Stomach smooth muscle (tissue), 2 donors: ENCODE measurements at regions not wholly inside any gene's neighbourhood (a gene's known extent, or its start where the extent isn't known, plus 50 kb on each side); places are given as distances from the start of the nearest gene placed in this dataset.
A peak's percentile ranks its signal among the peaks of the same experiment; 100 is the strongest.
"Not testable (repeated sequence)": the region's sequence is repeated elsewhere in the genome, so short reads cannot be mapped to it uniquely, and the experiment has no call there.

Experiments
- H3K27ac ChIP-seq: one replicate; pipeline ENCODE4 v1.7.0; 2013; ENCODE audit warnings: mild to moderate bottlenecking, low read length, inconsistent platforms
- H3K27me3 ChIP-seq, 2 donors: one replicate each; pipeline ENCODE4 v1.7.0; 2013; ENCODE audit warnings: low read length in 2 of 2; ENCODE audit not compliant: insufficient read depth in 2 of 2, control insufficient read depth in 1 of 2
- H3K36me3 ChIP-seq, 2 donors: one replicate each; pipeline ENCODE4 v1.7.0; 2013; ENCODE audit warnings: low read length in 2 of 2; ENCODE audit not compliant: control insufficient read depth in 2 of 2, insufficient read depth in 2 of 2
- H3K4me1 ChIP-seq: one replicate; pipeline ENCODE4 v1.7.0; 2013; ENCODE audit warnings: low read length; ENCODE audit not compliant: control insufficient read depth, insufficient read depth
- H3K4me3 ChIP-seq, 2 donors: one replicate each; pipeline ENCODE4 v1.7.0; 2013; ENCODE audit warnings: low read length in 2 of 2
- H3K9ac ChIP-seq, 2 donors: one replicate each; pipeline ENCODE4 v1.7.0; 2013; ENCODE audit warnings: low read length in 2 of 2, mild to moderate bottlenecking in 1 of 2
- H3K9me3 ChIP-seq, 2 donors: one replicate each; pipeline ENCODE4 v1.7.0; 2013; ENCODE audit warnings: low read length in 2 of 2; ENCODE audit not compliant: control insufficient read depth in 2 of 2
- donor health status: healthy.
- donor health status: Pancreatic carcinoma.

DNA sequence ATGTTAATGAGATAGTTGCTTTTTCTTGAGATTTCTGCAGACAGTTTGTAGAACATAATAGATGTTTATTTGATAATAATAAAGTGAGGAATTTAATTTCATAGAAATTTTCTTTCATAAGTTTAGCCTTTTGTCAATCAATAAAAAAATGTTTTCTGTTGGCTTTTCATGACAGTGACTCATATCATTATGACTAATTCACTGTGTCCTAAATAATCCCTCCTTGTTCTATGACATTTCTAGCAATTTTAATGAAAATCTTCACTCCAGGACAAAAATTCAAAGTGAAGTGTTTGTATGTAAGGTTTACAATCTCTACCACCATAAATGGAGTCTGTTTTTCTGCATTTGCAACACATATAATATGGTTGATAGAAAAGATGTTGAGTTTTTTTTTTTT, 109.9 kb downstream of the UTRN start:
- Histone ChIP-seq H3K9me3 (peaks cover 2 to 6% of the 10 kb centered on the region in 2 donors), H3K9ac (no peak overlapping the region), H3K27me3 (no peaks in the 10 kb centered on the region), H3K4me1 (no peaks in the 10 kb centered on the region), H3K27ac (no peak overlapping the region), H3K4me3 (no peak overlapping the region), H3K36me3 (peaks cover 0 to 2% of the 10 kb centered on the region in 2 donors)

GRCh38 chr6:144395826-144396225, 110.7 kb downstream of the UTRN start:
- H3K9ac ChIP-seq: no peak overlapping the region
- H3K9me3 ChIP-seq: peaks cover 2 to 6% of the 10 kb centered on the region in 2 donors
- no peak overlapping the region for H3K27ac ChIP-seq
- no peak overlapping the region for H3K4me3 ChIP-seq
- H3K4me1 ChIP-seq: no peaks in the 10 kb centered on the region
- no peaks in the 10 kb centered on the region for H3K27me3 ChIP-seq
- peaks cover 0 to 2% of the 10 kb centered on the region in 2 donors for H3K36me3 ChIP-seq

- Histone ChIP-seq H3K9me3 (peaks cover 2 to 6% of the 10 kb centered on the region in 2 donors), H3K4me3 (no peak overlapping the region), H3K9ac (no peak overlapping the region), H3K36me3 (peaks cover 0 to 2% of the 10 kb centered on the region in 2 donors), H3K27me3 (no peaks in the 10 kb centered on the region), H3K27ac (no peak overlapping the region), H3K4me1 (no peaks in the 10 kb centered on the region)
Observed at GRCh38 chr6:144397141-144397540, 112.0 kb downstream of the UTRN start.

- Histone ChIP-seq H3K27me3 (no peaks in the 10 kb centered on the region), H3K4me3 (no peak overlapping the region), H3K27ac (no peak overlapping the region), H3K36me3 (peaks cover 0 to 2% of the 10 kb centered on the region in 2 donors), H3K9me3 (peaks cover 2 to 6% of the 10 kb centered on the region in 2 donors), H3K4me1 (no peaks in the 10 kb centered on the region), H3K9ac (no peak overlapping the region)
Observed at GRCh38 chr6:144400321-144400720, 115.2 kb downstream of the UTRN start.

GRCh38 chr6:144401736-144402733, 116.9 kb downstream of the UTRN start:
- Histone ChIP-seq H3K27ac (no peak overlapping the region), H3K36me3 (peaks cover 0 to 2% of the 10 kb centered on the region in 2 donors), H3K9me3 (peaks cover 2 to 6% of the 10 kb centered on the region in 2 donors), H3K4me1 (no peaks in the 10 kb centered on the region), H3K27me3 (no peaks in the 10 kb centered on the region), H3K4me3 (peak overlapping the region in 1 of 2 donors; percentile 55), H3K9ac (peak overlapping the region in 1 of 2 donors; percentile 67)

DNA sequence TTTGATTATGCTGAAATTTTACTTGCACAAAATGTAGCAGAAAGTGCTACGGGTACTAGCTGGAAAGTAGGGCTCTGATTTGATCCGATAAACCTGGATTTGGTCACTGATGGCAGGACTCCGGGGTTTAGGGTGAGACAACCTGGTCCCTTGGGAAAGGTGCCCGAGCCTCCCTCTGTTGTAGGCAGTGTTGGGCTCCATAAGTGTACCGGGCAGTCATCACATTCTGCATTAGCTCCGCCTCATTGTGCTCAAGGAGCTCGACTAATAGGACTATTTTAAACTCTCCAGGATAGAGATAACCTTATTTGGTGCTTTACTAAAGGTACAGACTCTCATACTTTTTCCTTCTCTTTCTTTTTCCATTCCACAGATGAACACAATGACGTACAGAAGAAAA, 117.6 kb downstream of the UTRN start:
- Histone ChIP-seq H3K27ac (no peak overlapping the region), H3K4me1 (no peaks in the 10 kb centered on the region)

GRCh38 chr6:144405163-144405562, 120.0 kb downstream of the UTRN start:
- no peak overlapping the region for H3K27ac ChIP-seq
- no peaks in the 10 kb centered on the region for H3K9me3 ChIP-seq

More for the DNA sequence above, 117.6 kb downstream of the UTRN start:
- Histone ChIP-seq H3K36me3 (peaks cover 0 to 2% of the 10 kb centered on the region in 2 donors), H3K9ac (peak overlapping the region in 1 of 2 donors; percentile 67), H3K9me3 (peaks cover 2 to 5% of the 10 kb centered on the region in 2 donors), H3K4me3 (peak overlapping the region in 1 of 2 donors; percentile 55), H3K27me3 (no peaks in the 10 kb centered on the region)

GRCh38 chr6:144406796-144407195, 121.7 kb downstream of the UTRN start:
- Histone ChIP-seq H3K36me3 (no peaks in the 10 kb centered on the region), H3K27ac (no peak overlapping the region), H3K9ac (no peak overlapping the region), H3K9me3 (no peaks in the 10 kb centered on the region), H3K4me1 (no peaks in the 10 kb centered on the region), H3K27me3 (no peaks in the 10 kb centered on the region), H3K4me3 (no peak overlapping the region)

More at GRCh38 chr6:144405163-144405562, 120.0 kb downstream of the UTRN start:
- Histone ChIP-seq H3K4me1 (no peaks in the 10 kb centered on the region), H3K9ac (peak overlapping the region in 1 of 2 donors; percentile 67), H3K4me3 (peak overlapping the region in 1 of 2 donors; percentile 55), H3K36me3 (no peaks in the 10 kb centered on the region), H3K27me3 (no peaks in the 10 kb centered on the region)

DNA sequence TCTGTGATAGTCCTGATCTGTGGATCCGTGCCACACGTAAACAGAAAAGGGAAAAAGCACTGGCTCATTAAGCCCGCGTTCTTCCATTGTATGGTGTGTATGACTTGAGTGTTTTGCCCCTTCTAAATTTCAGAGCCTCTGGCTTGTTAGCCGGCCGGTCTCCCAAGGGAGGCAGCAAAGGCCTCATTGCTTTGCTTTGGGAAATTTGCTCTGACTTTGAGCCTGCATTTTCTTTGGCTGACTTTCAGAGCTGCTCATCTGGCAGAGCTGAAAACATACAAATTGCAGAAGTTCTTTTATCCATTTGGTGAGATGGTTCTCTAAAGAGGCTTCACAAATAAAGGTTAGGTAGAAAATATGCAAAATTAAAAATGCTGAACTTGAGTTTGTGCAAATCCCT, 123.0 kb downstream of the UTRN start:
- Histone ChIP-seq H3K36me3 (no peaks in the 10 kb centered on the region), H3K27ac (no peak overlapping the region), H3K9ac (no peak overlapping the region), H3K27me3 (no peaks in the 10 kb centered on the region), H3K4me1 (no peaks in the 10 kb centered on the region), H3K4me3 (no peak overlapping the region), H3K9me3 (no peaks in the 10 kb centered on the region)

GRCh38 chr6:144410059-144410458, 124.9 kb downstream of the UTRN start:
- Histone ChIP-seq H3K36me3 (no peaks in the 10 kb centered on the region), H3K4me1 (no peaks in the 10 kb centered on the region), H3K27ac (no peak overlapping the region), H3K9ac (no peak overlapping the region), H3K27me3 (no peaks in the 10 kb centered on the region), H3K4me3 (no peak overlapping the region), H3K9me3 (no peaks in the 10 kb centered on the region)

DNA sequence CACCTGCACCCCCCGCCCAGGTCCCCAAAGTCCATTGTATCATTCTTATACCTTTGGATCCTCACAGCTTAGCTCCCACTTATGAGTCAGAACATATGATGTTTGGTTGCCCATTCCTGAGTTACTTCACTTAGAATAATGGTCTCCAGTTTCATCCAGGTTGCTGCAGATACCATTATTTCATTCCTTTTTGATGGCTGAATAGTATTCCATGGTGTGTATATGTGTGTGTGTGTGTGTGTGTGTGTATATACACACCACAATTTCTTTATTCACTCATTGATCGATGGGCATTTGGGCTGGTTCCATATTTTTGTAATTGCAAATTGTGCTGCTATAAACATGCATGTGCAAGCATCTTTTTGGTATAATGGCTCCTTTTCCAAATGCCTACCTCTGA, 125.4 kb downstream of the UTRN start:
- not testable (repeated sequence) for H3K4me1 ChIP-seq, H3K27ac ChIP-seq, H3K9ac ChIP-seq

More for the DNA sequence above, 125.4 kb downstream of the UTRN start:
- H3K4me3 ChIP-seq, H3K9me3 ChIP-seq, H3K27me3 ChIP-seq, H3K36me3 ChIP-seq: not testable (repeated sequence)
